Upper lobe of left lung (tissue), 4 donors: ENCODE measurements at regions not wholly inside any gene's neighbourhood (a gene's known extent, or its start where the extent isn't known, plus 50 kb on each side); places are given as distances from the start of the nearest gene placed in this dataset.

ENCODE experiments used
- CTCF ChIP-seq, 6 experiments: fragments of 450-650 bp in 4 of 6; fragments of 200-600 bp in 2 of 6; sonication (generic) in 2 of 6; IDR thresholded peaks; one replicate each; pipeline ENCODE4 v1.5.1; 2016 to 2019; ENCODE audit warnings: antibody characterized with exemption in 6 of 6
- EP300 ChIP-seq, 4 donors: sonication (generic); formaldehyde crosslinking; IDR thresholded peaks; one replicate each; pipeline ENCODE4 v1.5.1; 2017; ENCODE audit warnings: antibody characterized with exemption in 4 of 4, control low read depth in 2 of 4
- POLR2A ChIP-seq, 4 donors: fragments of 450-650 bp; IDR thresholded peaks; one replicate each; pipeline ENCODE4 v1.5.1; 2016 to 2017; ENCODE audit warnings: antibody characterized with exemption in 4 of 4, mild to moderate bottlenecking in 2 of 4

DNA sequence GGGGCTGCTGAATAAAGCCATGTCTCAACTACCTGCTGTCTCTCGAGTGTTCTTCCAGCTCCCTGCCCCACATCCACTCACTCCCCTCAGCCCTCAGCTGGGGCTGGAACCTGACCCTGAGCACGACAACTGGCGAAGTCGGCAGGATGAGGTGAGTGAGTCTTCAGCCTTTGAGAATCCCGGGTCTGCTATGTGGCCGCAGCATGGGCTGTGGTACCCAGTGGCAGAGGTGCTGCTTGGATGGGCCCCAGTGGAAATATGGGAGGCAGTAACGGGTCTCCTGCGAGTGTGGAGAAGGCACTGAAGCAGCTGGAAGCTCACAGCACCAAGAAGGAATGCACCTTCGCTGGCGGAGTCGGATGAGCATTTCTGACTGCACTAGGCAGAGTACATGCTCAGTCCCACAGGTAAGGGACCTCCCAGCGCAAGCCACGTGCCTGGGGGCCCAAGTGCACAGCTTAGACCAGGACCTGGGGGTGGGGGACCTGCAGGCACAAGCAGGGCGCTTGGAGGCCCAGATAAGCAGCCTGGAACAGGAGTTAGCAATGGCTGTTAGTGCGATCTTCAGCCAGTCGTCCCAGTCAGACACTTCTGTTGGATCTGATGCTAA lies 95.5 kb upstream of the TMPO start:
- TF ChIP-seq CTCF (IDR thresholded peaks at IDR 0.05) (no peak), EP300 (IDR thresholded peaks at IDR 0.05) (no peak), POLR2A (IDR thresholded peaks at IDR 0.05) (no peak)
